ENCODE measurements at regions not wholly inside any gene's neighbourhood (a gene's known extent, or its start where the extent isn't known, plus 50 kb on each side); places are given as distances from the start of the nearest gene placed in this dataset.

- no peak for TF ChIP-seq TP53 (CRISPR knock-in tag; IDR thresholded peaks at IDR 0.05)
- TF ChIP-seq POLR2A (IDR thresholded peaks at IDR 0.05; ENCODE audit: low read length), result no peak
- no peak for TF ChIP-seq CTCF (IDR thresholded peaks at IDR 0.05)
- peak; percentile 36; the same call in 1 of the 2 replicates for TF ChIP-seq FOSL2 (IDR thresholded peaks at IDR 0.05)
- TF ChIP-seq FOSL2 (CRISPR knock-in tag; IDR thresholded peaks at IDR 0.05), result no peak
- TF ChIP-seq BHLHE40 (IDR thresholded peaks at IDR 0.05; ENCODE audit: low read depth, low read length), result no peak
- TF ChIP-seq RFX5 (IDR thresholded peaks at IDR 0.05), result no peak
- no peak for TF ChIP-seq POLR2AphosphoS2 (conservative IDR thresholded peaks at IDR 0.05; ENCODE audit: low read length)
These were observed 132.2 kb upstream of the FAM47B start for GRCh38 chrX:34810364-34810763.
